ENCODE measurements at regions not wholly inside any gene's neighbourhood (a gene's known extent, or its start where the extent isn't known, plus 50 kb on each side); places are given as distances from the start of the nearest gene placed in this dataset.

GRCh38 chr1:29525941-29526340, 289.6 kb downstream of the PTPRU start:
- no peak for TF ChIP-seq YY1 (IDR thresholded peaks at IDR 0.05; ENCODE audit: insufficient read depth, insufficient read length)
- no peak for TF ChIP-seq ZNF274 (IDR thresholded peaks at IDR 0.05; ENCODE audit: low read depth, low read length)

Measured in NT2/D1 (cell line).